MG63 (cell line): ENCODE measurements at regions not wholly inside any gene's neighbourhood (a gene's known extent, or its start where the extent isn't known, plus 50 kb on each side); places are given as distances from the start of the nearest gene placed in this dataset.
"Not testable (repeated sequence)": the region's sequence is repeated elsewhere in the genome, so short reads cannot be mapped to it uniquely, and the experiment has no call there.

ENCODE experiments used
- DNase-seq: peaks from one replicate; pipeline ENCODE4 v3.0.0-alpha.2; 2020
- H3K27me3 ChIP-seq: fragments of 250-450 bp; sonication (Bioruptor Pico); 2 replicates; pipeline ENCODE4 v1.5.1; 2020; ENCODE audit warnings: mild to moderate bottlenecking, moderate library complexity
- H3K36me3 ChIP-seq: fragments of 250-450 bp; sonication (Bioruptor Pico); 2 replicates; pipeline ENCODE4 v1.5.1; 2020; ENCODE audit warnings: mild to moderate bottlenecking, moderate library complexity
- H3K4me3 ChIP-seq: fragments of 250-450 bp; sonication (Bioruptor Pico); 2 replicates; pipeline ENCODE4 v1.5.1; 2020; ENCODE audit warnings: mild to moderate bottlenecking, moderate library complexity
- H3K9me3 ChIP-seq: fragments of 250-450 bp; sonication (Bioruptor Pico); 2 replicates; pipeline ENCODE4 v1.5.1; 2020; ENCODE audit warnings: mild to moderate bottlenecking, moderate library complexity

DNA sequence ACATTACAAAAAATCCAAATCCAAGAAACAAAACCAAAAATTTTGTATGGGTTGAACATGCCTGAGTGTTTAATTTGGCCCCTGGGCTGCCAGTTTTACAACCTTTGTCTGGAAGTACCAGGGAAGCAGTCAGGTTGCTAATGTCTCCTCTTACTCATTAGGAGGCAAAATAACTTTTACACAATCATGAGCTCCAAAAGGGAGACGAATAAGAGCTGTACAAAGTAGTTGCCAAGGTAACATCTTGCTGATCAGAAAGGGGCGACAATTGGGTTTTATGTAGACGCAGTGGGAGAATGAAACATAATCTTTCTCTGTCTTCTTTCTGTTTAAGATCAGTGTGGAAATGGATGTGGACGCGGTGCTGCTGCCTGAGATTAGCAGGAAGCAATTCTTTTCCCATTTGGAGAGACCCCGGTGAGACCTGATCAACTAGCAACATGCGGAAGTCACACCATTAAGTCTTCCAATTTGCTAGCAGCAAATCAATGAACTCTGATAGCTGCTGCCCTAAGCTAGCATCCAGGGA is 90.7 kb upstream of the IGFBP7 start:
- no peak overlapping the region for H3K4me3 ChIP-seq
- no peak for DNase-seq
- H3K36me3 ChIP-seq, result no peaks in the 10 kb centered on the region
- H3K9me3 ChIP-seq, result no peaks in the 10 kb centered on the region
- H3K27me3 ChIP-seq, result no peaks in the 10 kb centered on the region

DNA sequence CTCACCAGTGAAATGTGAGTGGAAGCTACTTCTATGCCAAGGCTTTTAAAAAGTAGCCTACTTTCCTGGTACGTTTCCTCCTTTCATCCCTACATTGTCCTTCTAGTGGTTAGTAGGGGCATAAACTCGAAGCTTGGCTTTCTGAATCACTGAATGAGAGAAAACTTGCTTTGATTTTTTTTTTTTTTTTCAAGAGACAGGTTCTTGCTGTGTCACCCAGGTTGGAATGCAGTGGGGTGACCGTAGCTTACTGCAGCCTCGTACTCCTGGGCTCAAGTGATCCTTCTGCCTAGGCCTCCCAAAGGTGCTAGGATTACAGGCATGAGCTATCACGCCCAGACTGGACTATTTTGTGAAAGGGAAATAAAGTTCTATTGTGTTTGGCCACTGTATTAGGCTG is 89.1 kb upstream of the IGFBP7 start:
- DNase-seq, result no peak
- Histone ChIP-seq H3K27me3 (no peaks in the 10 kb centered on the region), H3K4me3 (no peak overlapping the region), H3K9me3 (no peaks in the 10 kb centered on the region), H3K36me3 (no peaks in the 10 kb centered on the region)

DNA sequence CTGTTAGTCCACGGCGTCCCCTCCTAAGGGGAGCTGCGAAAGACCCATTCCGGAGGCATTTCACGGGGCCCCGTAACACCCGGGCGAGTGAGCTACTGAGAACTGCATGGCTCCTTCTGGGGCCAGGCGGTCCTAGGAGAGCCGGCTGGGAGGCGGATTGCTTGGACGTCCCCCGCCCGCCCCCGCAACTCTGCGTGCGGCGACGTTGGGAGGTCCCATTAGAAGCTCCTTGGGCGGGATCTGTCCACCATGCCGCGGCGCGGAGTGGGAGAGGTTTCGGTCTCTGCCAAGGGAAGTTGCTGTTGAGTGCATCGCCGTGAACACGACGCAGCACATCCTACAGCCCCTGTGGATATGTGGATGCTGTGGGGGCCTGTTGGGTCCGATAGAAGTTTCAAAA is 85.4 kb upstream of the IGFBP7 start:
- no peak for DNase-seq
- Histone ChIP-seq H3K36me3 (no peaks in the 10 kb centered on the region), H3K27me3 (no peaks in the 10 kb centered on the region), H3K4me3 (no peak overlapping the region), H3K9me3 (no peaks in the 10 kb centered on the region)

DNA sequence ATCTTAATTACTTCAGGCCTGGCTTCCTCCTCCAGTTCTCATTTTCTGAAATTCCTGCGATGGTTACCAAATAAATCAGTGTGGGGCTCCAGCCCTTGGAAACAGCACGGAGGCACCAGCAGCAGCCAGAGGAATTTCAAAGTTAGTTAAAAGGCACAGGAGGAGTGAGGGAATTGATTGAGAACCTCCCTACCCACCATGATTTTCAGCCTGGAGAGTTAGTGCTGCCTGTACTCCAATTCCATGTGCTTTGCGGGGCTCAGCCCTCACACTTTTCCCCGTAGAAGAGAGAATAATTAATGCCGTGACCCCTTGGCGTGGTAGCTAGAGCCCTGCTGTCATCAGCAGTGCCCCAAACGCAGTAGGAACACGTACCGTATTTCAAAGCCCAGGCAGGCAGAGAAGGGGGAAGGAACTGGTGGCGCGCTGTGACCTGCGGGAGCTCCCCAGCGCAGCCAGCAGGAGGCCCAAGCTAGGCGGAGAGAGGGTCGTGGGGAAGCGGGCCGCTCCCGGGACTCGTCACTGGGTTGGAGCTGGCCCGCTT is 84.0 kb upstream of the IGFBP7 start:
- H3K9me3 ChIP-seq, result no peaks in the 10 kb centered on the region
- no peaks in the 10 kb centered on the region for H3K36me3 ChIP-seq
- H3K27me3 ChIP-seq, result no peaks in the 10 kb centered on the region
- H3K4me3 ChIP-seq, result no peak overlapping the region
- DNase-seq, result no peak

DNA sequence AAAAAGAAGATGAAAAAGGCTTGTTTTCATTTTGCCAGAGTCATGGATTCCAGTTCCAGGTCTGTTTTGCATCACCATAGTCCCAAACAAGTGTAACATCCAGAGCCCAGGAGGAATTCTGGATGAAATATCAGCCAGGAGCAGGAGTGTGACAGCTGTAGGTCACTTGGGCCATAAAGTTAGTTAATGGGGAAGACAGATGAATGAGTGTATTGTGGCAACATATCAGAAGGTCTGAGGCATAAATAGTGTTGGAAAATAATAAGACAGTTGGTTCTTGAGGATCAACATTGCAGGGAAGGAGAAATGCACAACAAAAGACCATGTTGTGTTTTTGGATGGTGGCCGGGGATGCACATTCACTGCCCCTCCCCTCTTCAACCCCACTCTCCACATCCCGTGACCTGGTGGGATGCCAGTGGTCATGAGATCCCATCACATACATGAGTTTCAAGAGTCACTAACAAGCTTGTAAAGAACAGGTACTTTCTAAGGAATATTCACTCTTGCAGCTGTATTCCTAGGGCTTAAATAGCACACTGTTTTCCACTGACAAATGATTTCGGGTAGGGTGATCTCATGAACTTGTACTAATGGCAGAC is 83.1 kb upstream of the IGFBP7 start:
- H3K36me3 ChIP-seq, result no peaks in the 10 kb centered on the region
- no peaks in the 10 kb centered on the region for H3K9me3 ChIP-seq
- no peak overlapping the region for H3K4me3 ChIP-seq
- no peaks in the 10 kb centered on the region for H3K27me3 ChIP-seq
- no peak for DNase-seq

DNA sequence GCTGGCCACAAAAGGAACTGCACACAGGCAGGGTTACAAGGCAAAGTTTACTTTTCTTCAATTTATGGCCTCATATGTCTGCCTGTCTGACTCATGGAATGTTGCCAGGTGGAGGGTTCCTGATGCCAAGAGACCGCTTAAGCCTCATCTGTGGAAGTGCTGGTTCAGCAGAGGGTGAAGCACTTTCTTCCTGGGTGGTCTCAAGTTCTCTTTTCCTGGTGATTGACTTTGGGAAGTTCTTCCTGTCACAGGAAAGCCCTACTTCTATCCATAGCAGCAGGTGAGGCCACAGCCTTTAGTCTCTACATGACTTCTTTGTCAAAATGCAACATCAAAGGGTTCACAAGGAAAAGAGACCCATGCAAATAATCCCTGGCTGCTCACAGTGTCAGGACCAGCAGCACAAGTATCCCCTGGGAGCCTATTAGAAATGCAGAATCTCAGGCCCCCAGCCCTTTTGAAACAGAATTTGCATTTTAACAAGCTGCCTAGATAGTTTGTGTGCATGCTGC is 81.4 kb upstream of the IGFBP7 start:
- Histone ChIP-seq H3K4me3 (no peak overlapping the region), H3K9me3 (no peaks in the 10 kb centered on the region), H3K27me3 (no peaks in the 10 kb centered on the region), H3K36me3 (no peaks in the 10 kb centered on the region)
- DNase-seq, result no peak

DNA sequence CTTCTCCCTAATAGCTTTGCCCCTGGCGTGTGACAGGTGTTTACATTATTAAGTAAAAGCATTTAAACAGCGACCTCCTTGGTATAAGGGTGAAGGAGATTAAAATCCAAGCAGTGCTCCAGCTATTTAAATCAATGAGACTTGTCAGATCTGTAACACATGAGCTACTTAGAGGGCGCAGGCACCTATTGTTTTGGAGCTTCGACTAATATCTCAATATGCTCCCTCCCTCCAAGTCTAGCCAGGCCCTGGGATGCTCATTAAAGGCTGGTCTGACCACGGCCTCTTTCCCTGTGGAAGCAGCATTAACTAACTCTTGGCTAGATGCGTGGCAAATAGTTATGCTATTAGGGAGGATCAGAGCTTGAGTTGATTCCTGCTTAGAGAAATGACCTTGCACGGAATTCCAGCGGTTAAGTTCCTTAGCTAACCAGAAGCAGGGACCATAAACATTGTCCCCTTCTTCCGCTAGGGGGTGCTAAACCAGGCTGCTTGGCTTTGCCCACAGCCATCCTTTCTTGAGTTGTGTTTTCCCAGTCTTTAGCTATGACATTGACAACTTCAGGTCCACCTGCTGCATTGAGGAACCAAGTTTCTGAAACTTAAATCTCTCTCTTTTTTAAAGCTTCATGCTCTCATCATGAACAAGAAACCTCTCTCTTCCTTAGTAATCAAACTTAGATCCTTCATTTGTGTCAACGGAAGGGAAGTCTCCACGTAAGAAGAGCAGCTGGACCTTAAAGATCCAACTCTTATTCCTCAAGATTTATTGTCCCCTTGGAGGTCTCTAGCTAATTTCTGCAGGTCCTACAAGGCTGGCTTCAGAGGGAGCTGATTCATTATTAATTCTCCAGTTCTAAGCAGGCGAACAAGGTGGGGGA is 80.7 kb upstream of the IGFBP7 start:
- Histone ChIP-seq H3K4me3 (no peak overlapping the region), H3K36me3 (no peaks in the 10 kb centered on the region), H3K27me3 (no peaks in the 10 kb centered on the region), H3K9me3 (no peaks in the 10 kb centered on the region)
- DNase-seq, result peak; percentile 2

DNA sequence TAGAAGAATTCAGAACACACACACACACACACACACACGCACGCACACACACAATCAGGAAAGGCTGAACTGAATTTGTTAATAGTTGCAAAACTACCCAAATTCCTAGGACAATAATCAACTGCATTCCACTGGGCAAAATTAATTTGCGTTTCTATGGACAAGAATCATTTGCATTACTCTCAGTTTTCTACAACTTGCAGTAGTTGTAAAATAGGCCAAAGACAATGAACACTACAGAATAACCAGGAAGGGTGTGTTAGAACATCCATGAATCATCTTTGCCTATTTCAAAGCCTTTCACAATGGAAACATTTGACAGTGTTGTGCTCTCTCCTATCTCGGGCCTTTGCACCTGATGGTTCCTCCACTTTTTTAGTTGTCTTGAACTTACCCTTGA is 77.1 kb upstream of the IGFBP7 start:
- H3K36me3 ChIP-seq, result no peaks in the 10 kb centered on the region
- H3K27me3 ChIP-seq, result no peaks in the 10 kb centered on the region
- no peak overlapping the region for H3K4me3 ChIP-seq
- no peaks in the 10 kb centered on the region for H3K9me3 ChIP-seq
- DNase-seq, result no peak

DNA sequence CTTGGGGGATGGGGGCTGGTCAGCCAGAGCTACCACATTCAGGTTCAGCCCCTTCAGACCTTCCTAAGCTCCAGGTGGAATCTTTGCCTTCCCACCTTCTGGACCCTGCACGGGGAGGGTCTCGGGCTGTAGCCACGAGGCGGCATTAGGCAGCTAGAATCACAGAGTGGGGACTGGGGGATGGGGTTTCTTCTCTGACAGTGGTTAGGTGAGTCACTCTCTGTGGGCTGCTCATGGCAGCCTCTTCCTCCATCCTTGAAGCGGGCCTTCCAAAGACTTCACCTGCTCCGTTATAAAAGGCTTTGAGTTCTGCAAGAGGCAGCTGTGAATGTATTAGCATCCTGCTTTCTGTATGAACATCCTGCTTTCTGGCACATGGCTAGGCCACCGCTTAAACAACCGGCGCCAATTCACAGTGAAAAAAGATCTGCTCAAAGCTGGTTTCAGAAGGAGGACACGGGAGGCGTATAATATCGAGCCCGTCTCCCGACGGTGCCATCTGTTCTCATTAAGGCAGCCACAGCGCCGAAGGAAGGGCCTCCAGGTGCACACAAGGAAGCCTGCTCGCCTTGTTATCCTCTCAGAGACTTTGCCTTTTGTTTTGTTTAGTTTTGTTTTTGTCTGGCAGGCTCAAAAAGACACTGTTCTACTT is 74.3 kb upstream of the IGFBP7 start:
- DNase-seq, result no peak
- H3K36me3 ChIP-seq, result no peaks in the 10 kb centered on the region

DNA sequence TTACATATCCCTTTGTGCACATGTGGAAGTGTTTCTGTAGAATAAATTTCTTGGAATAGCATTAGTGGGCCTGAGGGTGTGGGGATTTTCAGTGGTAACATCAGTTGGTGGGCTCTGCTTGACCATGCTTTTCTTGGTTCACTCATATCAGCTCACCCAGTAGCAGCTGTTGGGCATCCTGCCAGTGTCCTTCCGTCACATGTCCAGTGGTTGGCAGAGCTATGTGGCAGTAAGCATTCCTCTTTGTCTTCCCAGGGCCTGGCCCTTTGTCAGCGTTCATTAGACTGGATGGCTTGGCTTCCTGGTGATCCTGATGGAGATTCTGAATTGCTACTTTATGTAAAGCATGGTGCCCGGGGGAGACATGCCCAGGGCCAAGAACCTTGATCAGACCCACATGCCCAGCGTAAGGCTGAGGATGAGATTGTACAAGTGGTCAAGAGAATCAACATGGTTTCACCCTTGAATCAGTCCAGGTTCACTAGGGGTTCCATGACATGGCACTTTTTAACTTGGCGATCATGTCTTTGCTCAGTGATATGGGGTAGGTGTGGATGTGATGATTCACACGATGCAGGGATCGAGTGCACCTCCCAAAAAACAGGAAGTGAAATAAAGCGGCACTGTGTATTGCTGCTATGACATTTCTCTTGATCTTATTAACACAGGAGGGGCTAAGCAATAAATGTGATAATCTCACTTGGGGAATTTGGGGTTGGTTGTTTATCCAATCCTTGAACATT is 72.1 kb upstream of the IGFBP7 start:
- Histone ChIP-seq H3K9me3 (no peaks in the 10 kb centered on the region), H3K36me3 (no peaks in the 10 kb centered on the region), H3K4me3 (no peak overlapping the region), H3K27me3 (no peaks in the 10 kb centered on the region)
- DNase-seq, result no peak

More for the DNA sequence above, 74.3 kb upstream of the IGFBP7 start:
- Histone ChIP-seq H3K4me3 (no peak overlapping the region), H3K9me3 (no peaks in the 10 kb centered on the region), H3K27me3 (no peaks in the 10 kb centered on the region)

DNA sequence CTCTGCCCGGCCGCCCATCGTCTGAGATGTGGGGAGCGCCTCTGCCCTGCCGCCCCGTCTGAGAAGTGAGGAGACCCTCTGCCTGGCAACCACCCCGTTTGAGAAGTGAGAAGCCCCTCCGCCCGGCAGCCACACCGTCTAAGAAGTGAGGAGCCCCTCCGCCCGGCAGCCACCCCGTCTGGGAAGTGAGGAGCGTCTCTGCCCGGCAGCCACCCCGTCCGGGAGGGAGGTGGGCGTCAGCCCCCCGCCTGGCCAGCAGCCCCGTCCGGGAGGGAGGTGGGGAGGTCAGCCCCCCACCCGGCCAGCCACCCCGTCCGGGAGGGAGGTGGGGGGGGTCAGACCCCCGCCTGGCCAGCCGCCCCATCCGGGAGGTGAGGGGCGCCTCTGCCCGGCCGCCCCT is 63.0 kb upstream of the IGFBP7 start:
- DNase-seq, H3K9me3 ChIP-seq, H3K27me3 ChIP-seq, H3K36me3 ChIP-seq, H3K4me3 ChIP-seq: not testable (repeated sequence)

DNA sequence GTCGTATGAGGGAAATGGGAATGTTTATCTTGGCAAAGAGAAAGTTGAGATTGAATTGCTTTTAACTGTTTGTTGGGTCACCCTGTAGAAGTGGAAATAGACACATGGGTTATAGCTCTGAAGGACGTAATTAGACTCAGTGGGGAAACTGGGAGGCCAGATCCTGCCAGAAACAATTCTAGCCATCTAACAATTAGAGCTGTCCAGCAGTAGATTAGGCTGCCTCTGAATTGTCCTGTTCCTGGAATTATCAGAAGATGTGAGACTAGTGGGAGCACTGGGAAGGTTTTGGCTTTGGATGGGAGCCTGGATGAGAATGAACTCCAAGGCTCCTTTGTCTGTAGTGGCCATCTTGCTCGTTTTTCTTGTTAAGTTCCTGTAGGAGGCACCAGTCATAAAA is 61.9 kb upstream of the IGFBP7 start:
- Histone ChIP-seq H3K36me3 (no peaks in the 10 kb centered on the region), H3K4me3 (no peak overlapping the region), H3K27me3 (no peaks in the 10 kb centered on the region), H3K9me3 (no peaks in the 10 kb centered on the region)
- DNase-seq, result no peak

DNA sequence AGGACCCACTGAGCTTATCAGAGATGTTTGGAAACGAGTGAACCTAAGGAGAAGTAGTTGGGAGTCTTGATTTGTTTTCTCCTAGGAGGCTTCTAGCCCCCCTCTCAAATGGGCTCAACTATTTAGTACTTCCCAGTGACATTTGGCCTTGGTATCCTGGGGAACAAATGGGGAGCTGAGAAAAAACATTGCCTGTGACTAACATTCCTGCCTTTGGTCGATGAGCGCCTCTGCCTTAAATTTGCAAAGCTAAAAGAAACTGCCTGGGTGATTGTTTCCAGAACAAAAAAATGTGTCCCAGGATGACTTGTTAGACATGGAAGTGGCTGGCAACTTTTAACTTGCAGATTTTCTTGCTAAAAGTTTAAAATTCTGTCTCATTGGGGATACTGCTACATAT is 58.8 kb upstream of the IGFBP7 start:
- Histone ChIP-seq H3K4me3 (no peak overlapping the region), H3K9me3 (no peaks in the 10 kb centered on the region), H3K27me3 (no peaks in the 10 kb centered on the region; the same call in 1 of the 2 replicates), H3K36me3 (no peaks in the 10 kb centered on the region)
- DNase-seq, result no peak

DNA sequence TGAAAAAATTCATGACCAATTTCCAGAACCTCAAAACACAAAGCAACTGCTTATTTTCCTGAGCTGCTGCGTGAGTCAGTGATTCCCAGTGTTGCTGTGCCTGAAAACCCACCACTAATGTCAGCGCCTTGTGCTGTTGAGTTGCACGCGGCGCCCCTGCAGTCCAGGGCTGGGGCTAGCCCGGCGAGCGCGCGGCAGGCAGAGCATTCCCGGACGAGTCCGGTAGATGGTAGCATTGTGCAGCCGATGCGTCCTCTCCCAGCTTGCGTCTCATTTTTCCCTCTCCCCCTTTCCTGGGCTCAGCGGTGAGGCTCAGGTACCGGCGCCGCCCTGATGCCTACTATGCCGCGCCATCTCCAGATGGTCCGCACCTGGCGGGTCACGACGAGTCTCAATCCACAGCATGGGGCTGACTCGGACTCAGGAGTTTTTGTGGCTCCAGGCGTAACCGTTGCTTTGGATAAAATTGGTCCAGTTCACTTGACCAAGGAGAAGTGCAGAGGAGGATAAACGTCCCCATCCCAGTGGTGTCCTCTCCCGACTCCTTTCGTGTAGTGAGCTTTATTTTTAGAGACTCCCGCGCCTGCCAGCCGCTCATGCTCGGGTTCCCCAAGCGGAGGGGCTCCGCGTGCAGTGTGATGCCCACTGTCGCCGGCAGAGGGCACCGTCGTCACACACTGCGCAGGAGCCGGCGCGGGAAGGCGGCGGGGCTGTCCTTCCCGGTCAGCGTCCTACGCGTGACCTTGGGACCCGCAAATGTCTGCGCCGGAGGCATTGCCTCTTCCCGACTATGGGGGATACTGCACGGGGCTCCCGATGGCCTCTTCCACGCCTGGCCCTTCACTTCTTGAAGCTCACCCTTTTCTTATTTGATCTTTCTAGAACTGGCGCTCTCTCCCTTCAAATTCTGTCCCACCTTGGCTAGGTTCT is 53.6 kb upstream of the IGFBP7 start:
- peak; percentile 69 for DNase-seq
- Histone ChIP-seq H3K27me3 (no peaks in the 10 kb centered on the region; the same call in 1 of the 2 replicates), H3K9me3 (no peaks in the 10 kb centered on the region), H3K4me3 (peak overlapping the region; percentile 54), H3K36me3 (no peaks in the 10 kb centered on the region)

DNA sequence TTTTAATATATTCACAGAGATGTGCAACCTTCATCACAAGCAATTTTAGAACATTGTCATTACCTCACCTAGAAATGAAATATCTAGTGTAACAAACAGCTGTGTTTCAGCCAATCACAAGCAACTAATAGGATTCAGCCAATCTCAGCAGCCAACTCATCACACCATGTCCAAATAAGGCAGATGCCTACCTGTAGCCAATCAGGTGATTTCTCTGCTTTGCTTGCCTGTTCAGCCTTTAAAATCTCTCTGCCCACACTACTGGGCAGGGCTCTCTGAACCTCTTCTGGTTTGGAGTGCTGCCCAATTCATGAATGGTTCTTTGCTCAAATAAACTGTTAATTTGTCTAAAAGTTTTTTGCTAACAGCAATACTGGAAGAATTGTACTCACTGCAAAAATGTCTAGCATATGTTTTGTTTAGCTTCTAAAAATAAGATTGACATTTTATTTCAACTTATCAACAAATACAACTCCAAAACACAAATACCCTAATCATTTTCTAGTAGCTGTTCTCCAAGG is 52.4 kb upstream of the IGFBP7 start:
- no peak for DNase-seq
- Histone ChIP-seq H3K9me3 (no peaks in the 10 kb centered on the region), H3K36me3 (no peaks in the 10 kb centered on the region), H3K27me3 (no peaks in the 10 kb centered on the region; the same call in 1 of the 2 replicates), H3K4me3 (no peak overlapping the region)
